HG03442 (cell line): ENCODE measurements at regions not wholly inside any gene's neighbourhood (a gene's known extent, or its start where the extent isn't known, plus 50 kb on each side); places are given as distances from the start of the nearest gene placed in this dataset.

Experiments
- ATAC-seq: cut with Tn5 transposase; IDR thresholded peaks from one replicate; pipeline ENCODE4 v1.9.1; 2021; ENCODE audit warnings: mild to moderate bottlenecking, moderate library complexity; ENCODE audit not compliant: unreplicated experiment

DNA sequence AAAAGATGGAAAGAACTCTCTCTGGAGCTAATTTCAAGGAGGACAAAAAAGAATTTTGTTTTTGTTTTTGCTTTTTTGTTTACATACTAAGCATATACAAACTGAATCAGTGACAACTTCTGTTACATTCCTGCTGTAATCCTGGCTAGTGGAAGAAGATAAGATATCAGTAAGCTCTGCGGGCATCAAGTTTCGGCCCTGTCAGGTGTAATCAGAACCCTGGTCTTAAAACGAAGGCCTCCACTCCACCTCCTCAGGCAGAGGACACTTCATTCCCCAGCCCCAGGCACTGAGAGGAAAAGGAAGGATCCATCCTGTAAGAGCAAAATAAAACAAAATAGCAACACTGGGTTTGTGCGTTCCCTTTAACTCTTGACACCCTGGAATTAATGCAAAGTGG lies 88.9 kb upstream of the ARHGAP29 start:
- no peak for ATAC-seq

DNA sequence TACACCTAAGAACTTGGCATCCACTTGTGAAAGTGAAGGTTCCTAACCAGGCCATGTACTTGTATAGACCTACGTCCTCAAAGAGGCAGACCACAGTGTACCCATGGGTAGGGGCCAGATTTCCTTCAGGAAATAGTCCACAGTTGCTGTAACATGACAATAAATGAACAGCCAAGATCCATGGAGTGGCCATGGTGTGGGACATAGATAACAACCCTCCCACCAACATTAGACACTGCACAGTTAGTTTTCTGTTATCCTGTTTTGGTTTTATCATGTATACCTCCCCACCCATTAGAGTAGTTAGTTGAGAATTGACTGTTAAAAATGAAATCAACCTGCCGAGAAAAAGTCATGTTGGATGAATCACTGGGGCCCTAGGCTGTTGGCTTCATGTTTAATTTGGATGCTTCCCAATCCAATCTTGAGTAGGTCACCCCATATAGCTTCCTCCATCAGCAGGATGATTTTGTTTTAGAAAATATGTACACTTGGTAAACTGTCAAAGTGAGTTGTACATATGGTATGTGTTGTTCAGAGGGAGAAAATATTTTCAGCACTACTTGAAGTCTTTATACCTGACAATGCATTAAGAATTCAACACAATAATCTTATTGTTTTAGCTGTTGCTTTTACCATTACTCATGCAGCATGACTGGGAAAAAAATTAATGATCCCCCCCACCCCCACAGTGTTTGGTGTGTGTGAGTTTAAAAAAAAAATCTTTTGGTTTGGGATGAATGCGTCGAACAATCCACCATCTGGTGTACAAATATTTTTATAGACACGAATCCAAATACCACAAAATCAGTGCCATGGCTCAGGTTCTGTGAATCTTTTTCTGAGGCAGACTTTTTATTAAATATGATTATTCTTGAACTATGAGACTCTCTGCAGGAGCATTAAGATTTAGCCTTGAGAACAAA lies 88.3 kb upstream of the ARHGAP29 start:
- ATAC-seq: no peak

DNA sequence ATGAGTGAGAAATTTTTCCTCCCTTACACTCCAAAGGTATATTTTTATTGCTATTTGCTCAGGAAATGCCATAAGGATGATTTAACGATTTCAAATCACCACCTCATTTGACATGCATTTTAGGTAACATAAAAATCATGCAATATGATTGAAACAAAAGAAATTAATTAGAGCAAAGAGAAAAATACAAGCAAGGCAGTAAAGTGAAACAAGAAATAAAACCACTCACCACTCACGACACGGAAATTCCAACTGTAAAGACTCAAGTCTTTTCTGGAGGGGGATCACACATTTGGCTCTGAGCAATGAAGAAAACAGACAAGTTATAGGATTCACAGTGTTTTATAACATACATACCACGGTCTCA lies 86.8 kb upstream of the ARHGAP29 start:
- ATAC-seq: no peak

DNA sequence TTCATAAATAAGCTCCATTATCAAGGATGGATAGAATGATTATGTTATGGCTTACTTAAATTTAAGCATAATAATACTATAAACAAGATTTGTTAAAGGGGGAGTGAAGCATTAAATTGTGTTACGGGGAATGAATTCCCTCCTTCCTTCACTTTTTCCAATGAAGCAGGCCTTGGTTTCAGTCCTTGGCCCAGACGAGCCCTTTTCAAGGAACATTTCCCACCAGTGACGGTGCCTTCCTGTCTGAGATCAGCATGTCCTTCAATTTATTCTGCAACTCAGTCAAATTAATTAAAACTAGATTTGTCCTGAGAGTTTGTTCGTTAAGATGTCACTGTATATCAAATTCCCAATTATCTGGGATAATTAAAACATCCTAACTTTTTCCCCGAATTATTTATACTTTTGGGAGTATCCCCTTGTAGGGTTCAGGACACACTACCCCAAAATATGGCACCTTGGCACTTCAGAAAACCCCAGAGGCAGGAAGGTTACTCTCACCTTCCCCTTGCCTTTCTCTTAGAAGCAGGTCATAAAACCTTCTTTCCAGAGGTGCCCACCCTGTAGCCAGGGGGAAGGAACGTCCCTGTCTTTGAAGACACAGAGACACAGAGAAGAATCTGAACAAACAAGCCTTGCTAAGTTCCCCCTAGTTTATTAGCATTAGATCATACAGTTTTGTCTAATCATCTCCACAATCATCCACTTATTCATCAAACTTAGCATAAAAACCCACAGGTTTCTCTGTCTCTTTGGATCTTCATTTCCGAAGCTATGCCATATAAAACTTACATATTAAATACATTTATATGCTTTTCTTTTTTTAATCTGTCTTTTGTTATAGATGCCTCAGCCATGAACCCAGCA lies 86.2 kb upstream of the ARHGAP29 start:
- no peak for ATAC-seq

DNA sequence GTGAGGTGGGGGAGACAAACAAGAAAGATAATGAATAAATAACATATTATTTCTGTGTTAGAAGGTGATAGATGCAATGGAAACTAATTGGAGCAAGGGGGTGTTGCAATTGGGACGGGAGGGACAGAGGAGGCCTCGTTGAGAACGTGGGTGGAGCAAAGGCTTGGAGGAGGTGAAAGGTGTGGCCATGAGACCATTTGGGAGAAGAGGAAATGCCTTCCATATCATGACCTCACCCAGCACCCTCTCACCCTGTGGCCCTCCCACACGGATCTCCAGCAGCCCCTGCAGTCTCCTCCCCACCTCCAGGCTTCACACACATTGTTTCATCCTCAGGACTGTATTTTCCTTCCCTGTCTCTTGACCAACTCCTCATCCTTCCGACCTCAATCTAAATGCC lies 85.3 kb upstream of the ARHGAP29 start:
- ATAC-seq: no peak

DNA sequence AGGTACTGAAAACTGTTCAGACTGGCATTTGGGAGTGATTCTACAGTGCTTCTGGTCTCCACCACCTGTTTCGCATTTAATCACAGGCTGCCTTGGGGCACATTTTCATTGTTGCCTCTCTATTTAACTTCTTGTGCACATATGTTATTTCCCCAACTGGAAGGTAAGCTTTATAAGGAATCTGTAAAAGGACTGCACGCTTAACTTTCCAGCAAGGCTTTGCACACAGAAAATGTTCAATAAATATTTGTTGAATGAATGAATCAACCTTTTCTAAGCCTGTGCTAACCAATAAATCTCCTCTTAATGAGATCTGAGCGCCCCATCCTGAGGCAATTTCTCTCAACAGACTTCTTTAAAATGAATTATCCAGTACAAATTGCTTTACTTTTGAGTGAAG lies 84.3 kb upstream of the ARHGAP29 start:
- no peak for ATAC-seq

DNA sequence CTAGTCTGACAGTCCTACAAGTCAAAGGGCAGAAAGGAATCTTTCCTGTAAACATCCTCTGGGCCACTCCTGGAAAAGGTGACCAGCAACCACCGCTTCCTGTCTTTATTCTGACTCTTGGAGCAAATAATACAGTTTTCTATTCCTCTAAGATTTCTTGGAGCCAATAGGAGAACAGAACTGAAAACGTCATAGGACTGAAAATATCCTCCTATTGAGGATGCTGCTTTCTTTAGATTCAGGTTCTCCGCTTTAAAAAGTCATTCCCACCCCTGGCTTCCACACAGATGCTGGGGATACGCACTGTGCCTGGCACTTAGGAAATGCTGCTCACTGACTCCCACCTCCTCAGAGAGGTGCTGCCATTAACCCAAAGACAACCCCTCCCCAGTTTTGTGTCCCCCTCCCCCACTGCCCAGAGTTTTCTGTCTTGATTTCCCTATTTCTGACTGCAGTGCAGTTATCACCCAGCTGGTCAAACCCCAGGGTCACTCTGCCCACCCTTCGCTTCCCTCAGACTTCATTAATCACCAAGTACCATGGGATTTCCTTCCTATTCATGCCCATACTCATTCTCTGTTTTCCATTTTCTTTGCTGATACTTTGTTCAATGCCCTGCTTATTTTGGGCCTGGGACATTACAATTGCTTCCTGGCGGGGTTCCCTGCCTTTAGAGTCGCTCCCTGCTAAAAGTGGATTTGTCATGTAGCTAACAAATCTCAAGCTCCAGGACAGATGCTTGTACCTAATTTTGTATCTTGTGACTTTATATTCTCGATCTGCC lies 82.1 kb upstream of the ARHGAP29 start:
- ATAC-seq: no peak

DNA sequence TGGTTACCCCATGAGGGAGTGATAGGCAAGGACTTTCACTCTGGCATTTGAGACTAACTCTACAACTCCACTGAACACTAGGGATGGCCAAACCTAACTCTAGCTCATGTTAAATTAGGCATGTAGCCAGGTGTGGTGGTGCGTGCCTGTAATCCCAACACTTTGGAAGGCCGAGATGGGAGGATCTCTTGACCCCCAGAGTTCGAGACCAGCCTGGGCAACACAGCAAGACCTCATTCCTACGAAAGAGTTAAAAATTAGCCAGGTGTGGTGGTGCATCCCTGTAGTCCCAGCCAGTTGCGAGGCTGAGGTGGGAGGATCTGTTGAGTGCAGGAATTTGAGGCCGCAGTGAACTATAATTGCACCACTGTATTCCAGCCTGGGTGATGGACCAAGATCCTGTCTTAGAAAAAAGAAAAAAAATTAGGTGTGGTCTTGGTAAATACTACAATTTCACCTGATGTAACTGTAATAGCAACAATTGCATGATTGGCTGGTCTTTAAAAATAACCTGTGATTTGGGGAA lies 81.2 kb upstream of the ARHGAP29 start:
- ATAC-seq: no peak

DNA sequence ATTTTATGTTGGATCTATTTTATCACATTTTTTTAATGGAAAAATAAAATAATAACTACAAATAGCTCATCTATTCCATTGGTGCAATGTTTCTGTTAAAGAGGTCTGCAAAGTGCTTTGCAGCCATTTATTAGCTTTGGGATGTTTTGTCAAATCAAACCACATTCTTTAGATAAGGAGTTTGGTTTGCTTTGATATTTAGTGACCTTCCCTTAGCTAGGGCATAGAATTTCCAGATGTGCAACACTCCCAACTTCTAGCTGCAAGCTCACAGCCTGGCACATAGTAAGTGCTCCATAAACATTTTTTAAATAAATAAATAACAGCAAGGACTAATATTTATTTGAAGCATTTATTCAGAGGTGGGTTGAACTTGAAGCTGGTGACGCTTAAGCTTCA lies 80.4 kb upstream of the ARHGAP29 start:
- no peak for ATAC-seq

DNA sequence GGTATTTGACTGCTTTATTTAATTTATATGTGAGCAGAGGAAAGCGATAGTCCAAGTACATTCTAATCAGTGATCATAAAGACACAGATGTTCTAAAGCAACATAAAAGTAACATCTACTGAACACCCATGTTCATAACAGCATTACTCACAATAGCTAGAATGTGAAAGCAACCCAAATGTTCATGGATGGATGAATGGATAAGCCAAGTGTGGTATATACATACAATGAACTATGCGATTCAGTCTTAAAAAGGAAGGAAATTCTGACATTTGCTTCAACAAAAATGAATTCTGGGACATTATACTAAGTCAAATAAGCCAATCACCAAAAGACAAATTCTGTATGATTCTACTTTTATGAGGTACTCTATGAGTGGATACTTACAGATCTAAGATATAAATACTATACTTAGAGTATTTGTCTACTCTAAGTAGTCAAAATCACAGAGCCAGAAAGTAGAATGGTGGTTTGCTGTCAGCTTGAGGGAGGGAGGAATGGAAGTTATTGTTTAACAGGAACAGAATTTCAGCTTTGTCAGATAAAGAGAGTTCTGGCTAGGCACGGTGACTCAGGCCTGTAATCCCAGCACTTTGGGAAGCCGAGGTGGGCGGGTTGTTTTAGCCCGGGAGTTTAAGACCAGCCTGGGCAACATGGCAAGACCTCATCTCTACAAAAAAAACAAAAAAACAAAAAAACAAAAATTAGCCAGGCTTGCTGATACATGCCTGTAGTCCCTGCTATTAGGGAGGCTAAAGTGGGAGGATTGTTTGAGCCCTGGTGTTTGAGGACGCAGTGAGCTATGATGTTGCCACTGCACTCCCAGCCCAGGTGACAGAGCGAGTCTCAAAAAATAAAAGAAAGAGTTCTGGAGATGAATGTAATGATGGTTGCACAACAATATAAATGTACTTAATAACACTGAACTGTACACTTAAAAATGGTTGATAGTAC lies 79.7 kb upstream of the ARHGAP29 start:
- no peak for ATAC-seq

DNA sequence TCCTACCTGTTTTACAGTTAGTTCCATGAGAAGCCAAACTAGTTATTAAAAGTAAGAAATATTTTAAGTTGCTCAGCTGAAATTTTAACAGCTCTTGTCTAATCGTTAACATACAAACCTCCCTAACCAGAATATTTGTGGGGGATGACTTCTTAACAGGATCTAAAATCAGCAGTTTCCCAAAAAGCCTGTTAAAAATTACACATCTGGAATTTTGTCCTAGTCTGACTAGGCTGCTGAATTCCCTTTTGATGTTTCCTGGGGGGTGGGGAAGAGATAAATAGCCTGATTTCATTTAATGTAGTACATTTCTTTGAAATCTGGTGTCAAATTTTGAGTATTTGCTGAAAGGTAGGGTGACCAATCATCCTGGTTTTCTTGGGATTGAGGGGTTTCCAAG lies 78.8 kb upstream of the ARHGAP29 start:
- ATAC-seq: no peak

DNA sequence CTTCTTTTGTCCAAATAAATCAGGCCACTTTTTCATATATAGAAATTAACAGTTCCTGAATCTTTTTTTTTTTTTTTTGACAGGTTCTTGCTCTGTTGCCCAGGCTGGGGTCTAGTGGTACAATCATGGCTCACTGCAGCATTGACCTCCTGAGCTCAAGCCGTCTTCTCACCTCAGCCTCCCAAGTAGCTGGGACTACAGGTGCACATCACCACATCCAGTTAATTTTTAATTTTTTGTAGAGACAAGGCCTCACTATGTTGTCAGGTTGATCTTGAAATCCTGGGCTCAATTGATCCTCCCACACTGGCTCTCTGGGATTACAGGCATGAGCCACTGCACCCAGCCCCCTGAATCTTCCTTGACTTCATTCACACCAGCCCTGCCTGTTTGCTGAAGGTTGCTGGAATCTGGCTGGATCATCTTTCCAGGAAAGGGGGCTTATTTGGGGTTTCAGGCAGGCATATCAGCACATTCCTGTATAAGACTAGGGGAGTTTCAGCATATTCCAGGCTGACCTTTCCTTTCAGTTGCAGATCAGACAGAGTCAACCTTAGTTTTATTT lies 78.2 kb upstream of the ARHGAP29 start:
- ATAC-seq: no peak

DNA sequence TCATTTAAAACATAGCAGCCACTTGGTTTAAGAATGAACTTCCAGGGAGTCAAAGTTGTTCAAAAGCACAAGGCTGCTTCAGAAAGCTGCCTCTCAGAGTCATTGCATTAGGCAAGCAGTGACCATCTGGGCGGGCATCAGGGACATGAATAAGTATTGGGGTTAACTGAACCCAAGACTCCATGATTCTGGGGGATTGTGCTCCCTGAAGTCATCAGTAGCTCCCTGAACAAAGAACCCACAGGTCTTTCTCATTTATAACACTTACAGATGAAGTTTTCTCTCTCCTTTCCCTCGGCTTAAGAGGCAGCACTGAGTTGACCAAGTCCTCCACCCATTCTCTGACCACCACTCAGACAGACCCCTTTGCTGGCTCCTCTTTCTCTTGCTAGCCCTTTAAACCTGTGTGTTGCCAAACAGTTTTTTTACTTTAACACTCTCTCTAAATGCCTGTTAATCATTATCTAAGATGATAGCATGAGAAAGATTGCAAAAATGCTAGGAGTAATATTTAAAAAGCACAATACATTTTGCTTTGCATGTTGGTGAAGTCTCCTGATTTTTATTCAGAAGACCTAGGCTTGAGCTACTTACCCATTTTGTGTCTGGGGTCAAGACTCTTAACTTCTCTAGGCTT lies 77.0 kb upstream of the ARHGAP29 start:
- no peak for ATAC-seq

DNA sequence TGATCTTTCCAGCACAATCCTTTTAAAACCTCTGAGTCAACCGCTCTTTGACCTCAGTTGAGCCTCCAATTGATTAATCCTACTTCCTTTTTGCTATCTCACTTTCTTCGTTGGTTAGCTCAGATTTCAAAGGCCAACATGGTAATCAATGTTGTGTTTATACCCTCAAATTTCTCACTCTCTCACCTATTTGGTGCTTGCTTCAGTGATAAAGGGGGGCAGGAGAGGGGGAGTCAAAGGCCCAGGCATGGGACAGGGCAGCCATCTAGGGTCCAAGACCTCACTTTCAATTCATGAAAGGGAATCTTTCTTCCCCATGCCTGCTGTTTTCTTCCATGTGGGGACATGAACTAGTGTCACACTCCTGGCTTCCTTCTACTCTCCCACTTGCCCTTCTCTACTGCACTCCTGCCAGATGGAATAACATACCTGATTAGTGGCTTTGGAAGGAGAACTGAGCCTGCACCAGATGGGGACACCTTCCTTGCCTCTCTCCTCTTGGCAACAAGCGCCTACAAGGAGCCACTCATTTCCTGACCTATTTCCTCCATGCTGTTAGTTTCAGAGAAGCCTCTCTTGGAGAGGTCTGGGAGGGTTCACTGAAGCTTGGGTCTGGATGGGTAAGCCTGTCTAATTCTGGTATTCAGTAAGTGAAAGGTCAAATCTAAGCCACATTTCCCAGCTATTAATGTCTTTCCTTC lies 73.3 kb upstream of the ARHGAP29 start:
- no peak for ATAC-seq

DNA sequence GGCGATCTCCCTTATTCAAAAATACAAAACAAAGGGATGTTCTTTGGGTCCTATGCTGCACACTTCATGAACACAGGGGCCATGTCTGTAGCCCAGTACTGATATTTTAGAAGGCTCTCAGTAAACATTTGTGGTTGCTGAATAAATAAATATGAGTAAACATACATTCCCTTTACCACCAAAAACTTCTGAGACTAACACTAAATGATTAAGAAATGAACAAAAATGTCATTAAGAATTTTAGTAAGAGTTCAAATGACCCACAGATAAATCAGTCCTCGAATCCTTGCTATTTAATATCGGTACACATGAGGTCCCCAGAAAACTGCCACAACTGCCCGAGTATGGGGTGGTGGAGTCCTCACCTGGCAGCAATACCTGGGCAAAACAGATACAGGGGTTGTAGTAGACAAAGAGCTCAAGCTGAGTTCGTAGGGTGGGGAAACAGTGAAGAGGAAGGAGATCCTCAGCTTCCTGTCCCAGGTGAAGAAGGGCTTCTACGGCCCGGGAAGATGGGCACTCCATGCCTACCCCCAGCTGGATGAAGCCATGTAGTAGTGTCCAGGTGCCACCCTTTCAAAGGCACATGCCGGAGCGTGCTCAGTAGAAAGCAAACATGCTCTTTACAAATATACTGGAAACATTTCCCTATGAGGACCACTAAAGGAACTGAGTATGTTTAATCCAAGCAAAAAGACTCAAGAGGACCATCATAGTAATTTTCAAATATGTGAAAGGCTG lies 72.6 kb upstream of the ARHGAP29 start:
- no peak for ATAC-seq

DNA sequence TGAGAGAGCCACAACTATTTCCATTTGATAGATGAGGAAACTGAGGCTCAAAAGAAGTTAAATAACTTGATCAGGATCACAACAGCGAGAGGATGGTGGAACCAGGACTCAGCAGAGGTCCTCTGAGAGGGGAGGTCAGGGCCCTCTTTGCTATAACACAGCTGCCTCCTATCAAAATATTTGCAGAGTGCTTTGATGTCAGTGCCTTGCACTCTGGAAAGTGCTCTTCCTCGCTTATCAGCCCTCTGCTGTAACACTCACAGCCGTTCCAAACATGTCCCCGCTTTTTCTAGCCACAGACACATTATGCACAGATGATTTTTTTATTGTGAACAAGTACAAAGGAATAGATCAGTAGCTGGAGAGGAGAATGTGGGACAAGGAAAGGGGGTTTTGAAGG lies 71.8 kb upstream of the ARHGAP29 start:
- ATAC-seq: no peak

DNA sequence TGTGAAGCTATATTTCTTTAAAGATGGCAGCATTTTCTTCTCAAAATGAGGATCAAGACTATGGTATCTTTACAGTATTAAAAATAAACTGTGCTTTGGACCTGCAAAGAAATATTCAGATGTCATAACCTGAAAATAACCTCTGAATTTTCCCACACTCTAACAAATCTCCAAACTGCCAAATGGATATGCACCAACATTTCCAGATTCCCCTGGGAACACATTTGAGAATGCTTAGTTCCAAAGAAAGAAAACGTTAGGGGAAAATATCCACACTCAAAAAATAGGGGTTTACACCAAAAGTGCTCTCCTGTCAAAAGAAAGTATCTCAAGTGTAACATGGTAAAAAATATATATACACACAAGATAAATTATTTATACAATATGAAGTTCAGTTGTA lies 69.1 kb upstream of the ARHGAP29 start:
- ATAC-seq: no peak

DNA sequence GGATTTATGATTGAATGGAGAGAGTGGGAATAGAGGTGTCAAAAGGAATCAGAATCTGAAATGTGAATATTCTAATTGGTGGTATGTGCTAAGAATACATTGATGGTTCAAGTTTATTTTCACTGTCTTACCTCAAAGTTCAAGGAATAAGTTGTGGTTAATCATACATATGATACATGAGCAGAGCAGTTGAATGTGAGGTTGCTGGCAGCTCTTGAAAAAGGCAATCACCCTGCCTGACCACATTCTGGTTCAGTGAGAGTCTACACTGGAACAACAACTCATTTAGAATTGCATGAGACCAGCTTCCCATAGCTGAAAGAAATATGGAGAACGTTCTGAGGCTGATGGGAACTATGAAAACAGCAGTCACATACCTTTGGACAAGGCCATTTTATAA lies 68.3 kb upstream of the ARHGAP29 start:
- ATAC-seq: no peak
